ENCODE measurements at regions not wholly inside any gene's neighbourhood (a gene's known extent, or its start where the extent isn't known, plus 50 kb on each side); places are given as distances from the start of the nearest gene placed in this dataset.

GRCh38 chr17:77366206-77366557, 225.4 kb downstream of the SEC14L1 start:
- DNase-seq: no peak

GRCh38 chr17:77366558-77367245, 225.9 kb downstream of the SEC14L1 start:
- DNase-seq: no peak

GRCh38 chr17:77369544-77369971, 228.8 kb downstream of the SEC14L1 start:
- DNase-seq: no peak

GRCh38 chr17:77370586-77370985, 229.8 kb downstream of the SEC14L1 start:
- DNase-seq: peak; percentile 29

- DNase-seq: peak; percentile 39
Measured at GRCh38 chr17:77371117-77371887, 230.5 kb downstream of the SEC14L1 start.

- DNase-seq: peak; percentile 41
Measured at GRCh38 chr17:77371888-77372443, 231.2 kb downstream of the SEC14L1 start.

- DNase-seq: peak; percentile 97
Measured at GRCh38 chr17:77372444-77373298, 231.9 kb downstream of the SEC14L1 start.

- DNase-seq: no peak
Measured at GRCh38 chr17:77373299-77374169, 232.8 kb downstream of the SEC14L1 start.

- DNase-seq: peak; percentile 90
Measured at GRCh38 chr17:77374170-77374936, 233.6 kb downstream of the SEC14L1 start.

GRCh38 chr17:77375108-77375916, 234.5 kb downstream of the SEC14L1 start:
- DNase-seq: no peak

GRCh38 chr17:77375917-77376651, 235.3 kb downstream of the SEC14L1 start:
- peak; percentile 84 for DNase-seq

- DNase-seq: peak; percentile 53
Measured at GRCh38 chr17:77376795-77377709, 236.3 kb downstream of the SEC14L1 start.

- no peak for DNase-seq
Measured at GRCh38 chr17:77377710-77378235, 237.0 kb downstream of the SEC14L1 start.

- no peak for DNase-seq
Measured at GRCh38 chr17:77378318-77379064, 237.7 kb downstream of the SEC14L1 start.

- no peak for DNase-seq
Measured at GRCh38 chr17:77379065-77379428, 238.3 kb downstream of the SEC14L1 start.

- no peak for DNase-seq
Measured at GRCh38 chr17:77379832-77380231, 239.1 kb downstream of the SEC14L1 start.

- DNase-seq: no peak
Measured at GRCh38 chr17:77380395-77381184, 239.8 kb downstream of the SEC14L1 start.

Data from right hindlimb (tissue), 1 donor.